OCI-LY7 (cell line): ENCODE measurements at regions not wholly inside any gene's neighbourhood (a gene's known extent, or its start where the extent isn't known, plus 50 kb on each side); places are given as distances from the start of the nearest gene placed in this dataset.

Source experiments
- BruUV-seq: library from RNA; stranded (reverse); fragments of 400-500 nt; replicated peaks from 2 replicates; lab custom pipeline; 2021; lab: Mats Ljungman, UMichigan
- CTCF ChIA-PET: fragments of 300-600 bp; sonication (Branson Sonifier 250); formaldehyde crosslinking; loops from one replicate; lab custom pipeline; 2022; ENCODE audit warnings: antibody characterized with exemption; ENCODE audit not compliant: unreplicated experiment; lab: Charles Lee
- POLR2A ChIA-PET: fragments of 300-600 bp; sonication (Branson Sonifier 250); formaldehyde crosslinking; loops from one replicate; lab custom pipeline; 2022; ENCODE audit warnings: antibody characterized with exemption; lab: Charles Lee
- DNase-seq: peaks from one replicate; pipeline ENCODE4 v3.0.0-alpha.2; 2015; ENCODE audit warnings: low spot score
- H2AFZ ChIP-seq: fragments of 200-600 bp; sonication (generic), shearing (Covaris generic); 2 replicates; pipeline ENCODE4 v1.6.1; 2014; ENCODE audit warnings: mild to moderate bottlenecking, antibody characterized with exemption, low read length, moderate library complexity
- H3K27ac ChIP-seq: fragments of 200-600 bp; sonication (generic); 2 replicates; pipeline ENCODE4 v1.5.1; 2014; ENCODE audit warnings: mixed run types, low read depth, mild to moderate bottlenecking, moderate library complexity, low read length, inconsistent platforms; ENCODE audit not compliant: poor library complexity, severe bottlenecking
- H3K36me3 ChIP-seq: fragments of 200-600 bp; sonication (generic); 2 replicates; pipeline ENCODE4 v1.6.1; 2014; ENCODE audit warnings: mild to moderate bottlenecking, antibody characterized with exemption, low read length, moderate library complexity, mixed read lengths; ENCODE audit not compliant: insufficient read depth
- H3K4me1 ChIP-seq: fragments of 200-600 bp; sonication (generic); 2 replicates; pipeline ENCODE4 v1.5.1; 2014; ENCODE audit warnings: mild to moderate bottlenecking, low read length; ENCODE audit not compliant: insufficient read depth, poor library complexity, severe bottlenecking
- H3K4me2 ChIP-seq: fragments of 200-600 bp; sonication (generic); 2 replicates; pipeline ENCODE4 v1.6.1; 2014; ENCODE audit warnings: mild to moderate bottlenecking, low read length
- H3K4me3 ChIP-seq: fragments of 200-600 bp; sonication (generic); 2 replicates; pipeline ENCODE4 v1.5.1; 2014; ENCODE audit warnings: mild to moderate bottlenecking, low read depth, low read length; ENCODE audit not compliant: poor library complexity, severe bottlenecking
- H3K79me2 ChIP-seq: fragments of 200-600 bp; sonication (generic); 2 replicates; pipeline ENCODE4 v1.6.1; 2016; ENCODE audit warnings: low read depth, mild to moderate bottlenecking, low read length, moderate library complexity, mixed read lengths; ENCODE audit not compliant: insufficient read depth
- H3K9me2 ChIP-seq: fragments of 200-600 bp; sonication (generic); 2 replicates; pipeline ENCODE4 v1.6.1; 2016; ENCODE audit warnings: mild to moderate bottlenecking, low read length, mixed read lengths; ENCODE audit not compliant: insufficient read depth
- H3K9me3 ChIP-seq: fragments of 200-600 bp; sonication (generic); 2 replicates; pipeline ENCODE4 v1.6.1; 2014; ENCODE audit warnings: mild to moderate bottlenecking, mixed run types, low read length, mixed read lengths
- H4K20me1 ChIP-seq: fragments of 200-600 bp; sonication (generic); 2 replicates; pipeline ENCODE4 v1.6.1; 2014; ENCODE audit warnings: mild to moderate bottlenecking, antibody characterized with exemption, low read length, moderate library complexity, mixed read lengths; ENCODE audit not compliant: insufficient read depth
- EZH2phosphoT487 ChIP-seq: fragments of 200-600 bp; sonication (generic); IDR thresholded peaks from 2 replicates; pipeline ENCODE4 v1.6.1; 2018; ENCODE audit warnings: low read depth, borderline replicate concordance, mild to moderate bottlenecking, mixed run types, antibody characterized with exemption, low read length, moderate library complexity, mixed read lengths
- intact Hi-C: fragments of 100-400 bp; cut with micrococcal nuclease; formaldehyde crosslinking; loops from one replicate; pipeline ENCODE4 v1.10.0; 2022; ENCODE audit not compliant: unreplicated experiment
- TF ChIP-seq, protein P1 (sequence below): fragments of 200-600 bp; sonication (generic); conservative IDR thresholded peaks from 2 replicates; pipeline ENCODE4 v1.5.1; 2014; ENCODE audit warnings: mild to moderate bottlenecking, antibody characterized with exemption, low read length, moderate library complexity, mixed read lengths

DNA sequence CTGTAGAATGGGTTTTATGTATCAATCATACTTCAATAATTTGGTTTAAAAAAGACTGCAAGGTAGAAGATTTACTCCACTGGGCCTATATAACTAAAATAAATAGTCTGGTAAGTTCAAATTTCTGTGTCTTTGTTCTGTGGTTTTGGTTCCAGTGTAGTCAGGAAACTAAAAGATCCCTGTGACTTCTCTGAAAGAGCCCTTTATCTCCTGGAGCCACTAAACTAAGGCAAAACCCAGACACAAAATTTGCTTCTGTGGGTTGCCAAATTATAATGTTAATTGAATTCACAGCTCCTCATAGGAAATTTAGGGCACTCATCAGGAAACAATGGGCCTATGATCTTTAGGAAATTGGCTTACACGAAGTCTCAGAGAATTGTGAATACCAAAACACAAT is 1038.4 kb downstream of the GALC start:
- H3K36me3 ChIP-seq = no peaks in the 10 kb centered on the region
- no peak overlapping the region for H3K4me2 ChIP-seq
- no peaks in the 10 kb centered on the region for H3K79me2 ChIP-seq
- no peaks in the 10 kb centered on the region for H3K9me3 ChIP-seq
- no peaks in the 10 kb centered on the region for H3K9me2 ChIP-seq
- ChIA-PET POLR2A (interaction anchor here (1.0 to 1.2 kb wide), 2 partner anchors 9 to 32 kb away, joined by 3 to 6 read pairs; no protein-coding TSS in a partner anchor), CTCF (no interaction called here)
- DNase-seq = no peak
- no TSS peak for BruUV-seq
- no peaks in the 10 kb centered on the region for H3K4me1 ChIP-seq
- no peak for TF ChIP-seq EZH2phosphoT487
- TF ChIP-seq, protein P1, sequence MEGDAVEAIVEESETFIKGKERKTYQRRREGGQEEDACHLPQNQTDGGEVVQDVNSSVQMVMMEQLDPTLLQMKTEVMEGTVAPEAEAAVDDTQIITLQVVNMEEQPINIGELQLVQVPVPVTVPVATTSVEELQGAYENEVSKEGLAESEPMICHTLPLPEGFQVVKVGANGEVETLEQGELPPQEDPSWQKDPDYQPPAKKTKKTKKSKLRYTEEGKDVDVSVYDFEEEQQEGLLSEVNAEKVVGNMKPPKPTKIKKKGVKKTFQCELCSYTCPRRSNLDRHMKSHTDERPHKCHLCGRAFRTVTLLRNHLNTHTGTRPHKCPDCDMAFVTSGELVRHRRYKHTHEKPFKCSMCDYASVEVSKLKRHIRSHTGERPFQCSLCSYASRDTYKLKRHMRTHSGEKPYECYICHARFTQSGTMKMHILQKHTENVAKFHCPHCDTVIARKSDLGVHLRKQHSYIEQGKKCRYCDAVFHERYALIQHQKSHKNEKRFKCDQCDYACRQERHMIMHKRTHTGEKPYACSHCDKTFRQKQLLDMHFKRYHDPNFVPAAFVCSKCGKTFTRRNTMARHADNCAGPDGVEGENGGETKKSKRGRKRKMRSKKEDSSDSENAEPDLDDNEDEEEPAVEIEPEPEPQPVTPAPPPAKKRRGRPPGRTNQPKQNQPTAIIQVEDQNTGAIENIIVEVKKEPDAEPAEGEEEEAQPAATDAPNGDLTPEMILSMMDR = no peak
- intact Hi-C loops = no loop called here
- no peak overlapping the region for H3K4me3 ChIP-seq
- no peaks in the 10 kb centered on the region for H4K20me1 ChIP-seq
- H3K27ac ChIP-seq = no peak overlapping the region
- H2AFZ ChIP-seq = no peak overlapping the region

DNA sequence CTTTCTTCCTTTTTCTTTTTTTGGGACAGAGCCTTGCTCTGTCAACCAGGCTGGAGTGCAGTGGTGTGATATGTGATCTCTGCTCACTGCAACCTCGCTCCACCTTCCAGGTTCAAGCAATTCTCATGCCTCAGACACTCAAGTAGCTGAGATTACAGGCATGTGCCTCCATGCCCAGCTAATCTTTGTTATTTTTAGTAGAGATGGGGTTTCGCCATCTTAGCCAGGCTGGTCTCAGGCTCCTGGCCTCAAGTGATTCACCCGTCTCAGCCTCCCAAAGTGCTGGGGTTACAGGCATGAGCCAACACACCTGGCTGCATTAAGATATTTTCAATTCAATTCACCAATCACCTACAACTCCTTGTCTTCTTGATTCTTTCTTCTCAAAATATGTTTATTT is 1046.5 kb downstream of the GALC start:
- Histone ChIP-seq H3K4me2 (no peak overlapping the region), H3K27ac (no peak overlapping the region), H4K20me1 (no peaks in the 10 kb centered on the region), H3K4me3 (no peak overlapping the region), H3K9me2 (no peaks in the 10 kb centered on the region), H3K4me1 (no peaks in the 10 kb centered on the region), H3K36me3 (no peaks in the 10 kb centered on the region), H3K9me3 (no peaks in the 10 kb centered on the region), H3K79me2 (no peaks in the 10 kb centered on the region), H2AFZ (no peak overlapping the region)
- POLR2A ChIA-PET = interaction anchor here (1.3 kb wide), 1 partner anchor 8 kb away, joined by 6 read pairs; no protein-coding TSS in a partner anchor
- intact Hi-C loops = no loop called here
- TF ChIP-seq, protein P1 = no peak
- TF ChIP-seq EZH2phosphoT487 = no peak
- no TSS peak for BruUV-seq
- CTCF ChIA-PET = no interaction called here
- DNase-seq = no peak

DNA sequence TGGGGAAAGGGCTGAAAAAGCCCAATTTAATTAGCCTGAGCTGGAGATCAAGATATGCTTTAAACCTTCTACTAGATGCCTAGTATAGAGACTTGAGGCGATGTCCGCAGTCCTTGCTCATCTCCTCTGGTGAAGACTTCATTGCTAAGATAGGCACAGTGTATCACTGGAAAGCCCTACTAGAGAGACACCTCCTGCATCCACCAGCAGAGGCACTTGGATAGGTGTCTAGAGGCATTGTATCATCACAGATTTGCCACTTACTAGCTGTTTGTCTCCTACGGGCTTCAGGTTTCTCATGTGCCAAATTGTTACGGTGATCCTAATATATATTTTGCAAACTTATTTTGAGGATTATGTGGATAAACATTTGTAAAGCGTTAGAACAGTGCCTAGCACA is 1048.5 kb downstream of the GALC start:
- no peak overlapping the region for H3K4me2 ChIP-seq
- no peak for DNase-seq
- H3K79me2 ChIP-seq = no peaks in the 10 kb centered on the region
- no TSS peak for BruUV-seq
- H3K4me3 ChIP-seq = no peak overlapping the region
- H3K36me3 ChIP-seq = no peaks in the 10 kb centered on the region
- no peaks in the 10 kb centered on the region for H4K20me1 ChIP-seq
- H2AFZ ChIP-seq = no peak overlapping the region
- CTCF ChIA-PET = no interaction called here
- H3K9me3 ChIP-seq = no peaks in the 10 kb centered on the region
- POLR2A ChIA-PET = no interaction called here
- intact Hi-C loops = no loop called here
- TF ChIP-seq, protein P1 = no peak
- TF ChIP-seq EZH2phosphoT487 = no peak
- H3K27ac ChIP-seq = no peak overlapping the region
- H3K4me1 ChIP-seq = no peaks in the 10 kb centered on the region
- H3K9me2 ChIP-seq = no peaks in the 10 kb centered on the region
